K562 (cell line): ENCODE measurements at regions not wholly inside any gene's neighbourhood (a gene's known extent, or its start where the extent isn't known, plus 50 kb on each side); places are given as distances from the start of the nearest gene placed in this dataset.

Experiments
- CHAMP1 ChIP-seq: fragments of 450-650 bp; IDR thresholded peaks from 2 replicates; pipeline ENCODE4 v1.6.1; 2016; ENCODE audit warnings: mild to moderate bottlenecking
- ELF1 ChIP-seq: fragments of 200-800 bp; sonication (Bioruptor generic); IDR thresholded peaks from 2 replicates; pipeline ENCODE4 v1.6.1; 2016; ENCODE audit warnings: missing genetic modification characterization, missing compliant biosample characterization
- FOXO4 ChIP-seq: fragments of 450-650 bp; formaldehyde crosslinking; IDR thresholded peaks from 2 replicates; pipeline ENCODE4 v1.4.0; 2020; ENCODE audit warnings: mild to moderate bottlenecking, moderate library complexity
- HDAC2 ChIP-seq: fragments of 450-650 bp; IDR thresholded peaks from 2 replicates; pipeline ENCODE4 v1.6.1; 2016; ENCODE audit warnings: mild to moderate bottlenecking
- HNRNPLL ChIP-seq: fragments of 200-400 bp; formaldehyde crosslinking; IDR thresholded peaks from 2 replicates; pipeline ENCODE4 v1.6.1; 2017; ENCODE audit warnings: low read length, low read depth, mild to moderate bottlenecking; ENCODE audit not compliant: poor library complexity, severe bottlenecking
- NFIC ChIP-seq: fragments of 450-650 bp; IDR thresholded peaks from 2 replicates; pipeline ENCODE4 v1.6.1; 2017; ENCODE audit warnings: mild to moderate bottlenecking, inconsistent platforms
- SRSF9 ChIP-seq: fragments of 200-400 bp; formaldehyde crosslinking; IDR thresholded peaks from 2 replicates; pipeline ENCODE4 v1.6.1; 2017; ENCODE audit warnings: low read depth, low read length, borderline replicate concordance
- U2AF2 ChIP-seq: fragments of 200-400 bp; formaldehyde crosslinking; optimal IDR thresholded peaks from 2 replicates; pipeline ENCODE3; 2017; ENCODE audit warnings: low read depth, mild to moderate bottlenecking, low read length
- ZNF280A ChIP-seq: fragments of 450-650 bp; IDR thresholded peaks from 2 replicates; pipeline ENCODE4 v1.6.1; 2018; ENCODE audit warnings: mild to moderate bottlenecking, low read depth; ENCODE audit not compliant: partially characterized antibody
- TF ChIP-seq, protein P1 (sequence below), 2 experiments: fragments of 450-650 bp; formaldehyde crosslinking in 1 of 2; IDR thresholded peaks; 2 replicates each; pipeline versions ENCODE4 v1.4.0 to v1.6.1; 2014 to 2020; ENCODE audit warnings: mild to moderate bottlenecking in 2 of 2, borderline replicate concordance in 1 of 2, low read depth in 1 of 2

- TF ChIP-seq FOXO4 (CRISPR knock-in tag) (no peak), NFIC (no peak), HNRNPLL (no peak), HDAC2 (no peak), U2AF2 (no peak), ELF1 (tag) (no peak), SRSF9 (no peak), CHAMP1 (no peak), ZNF280A (no peak)
- TF ChIP-seq, protein P1, sequence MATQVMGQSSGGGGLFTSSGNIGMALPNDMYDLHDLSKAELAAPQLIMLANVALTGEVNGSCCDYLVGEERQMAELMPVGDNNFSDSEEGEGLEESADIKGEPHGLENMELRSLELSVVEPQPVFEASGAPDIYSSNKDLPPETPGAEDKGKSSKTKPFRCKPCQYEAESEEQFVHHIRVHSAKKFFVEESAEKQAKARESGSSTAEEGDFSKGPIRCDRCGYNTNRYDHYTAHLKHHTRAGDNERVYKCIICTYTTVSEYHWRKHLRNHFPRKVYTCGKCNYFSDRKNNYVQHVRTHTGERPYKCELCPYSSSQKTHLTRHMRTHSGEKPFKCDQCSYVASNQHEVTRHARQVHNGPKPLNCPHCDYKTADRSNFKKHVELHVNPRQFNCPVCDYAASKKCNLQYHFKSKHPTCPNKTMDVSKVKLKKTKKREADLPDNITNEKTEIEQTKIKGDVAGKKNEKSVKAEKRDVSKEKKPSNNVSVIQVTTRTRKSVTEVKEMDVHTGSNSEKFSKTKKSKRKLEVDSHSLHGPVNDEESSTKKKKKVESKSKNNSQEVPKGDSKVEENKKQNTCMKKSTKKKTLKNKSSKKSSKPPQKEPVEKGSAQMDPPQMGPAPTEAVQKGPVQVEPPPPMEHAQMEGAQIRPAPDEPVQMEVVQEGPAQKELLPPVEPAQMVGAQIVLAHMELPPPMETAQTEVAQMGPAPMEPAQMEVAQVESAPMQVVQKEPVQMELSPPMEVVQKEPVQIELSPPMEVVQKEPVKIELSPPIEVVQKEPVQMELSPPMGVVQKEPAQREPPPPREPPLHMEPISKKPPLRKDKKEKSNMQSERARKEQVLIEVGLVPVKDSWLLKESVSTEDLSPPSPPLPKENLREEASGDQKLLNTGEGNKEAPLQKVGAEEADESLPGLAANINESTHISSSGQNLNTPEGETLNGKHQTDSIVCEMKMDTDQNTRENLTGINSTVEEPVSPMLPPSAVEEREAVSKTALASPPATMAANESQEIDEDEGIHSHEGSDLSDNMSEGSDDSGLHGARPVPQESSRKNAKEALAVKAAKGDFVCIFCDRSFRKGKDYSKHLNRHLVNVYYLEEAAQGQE (IDR thresholded peaks at IDR 0.05; ENCODE audit: borderline replicate concordance): no peak
- TF ChIP-seq, protein P1 (CRISPR knock-in tag; IDR thresholded peaks at IDR 0.05; ENCODE audit: low read depth): no peak
These were observed 109.2 kb upstream of the SLC7A1 start (continued) for GRCh38 chr13:29704648-29705047.
